ENCODE measurements at regions not wholly inside any gene's neighbourhood (a gene's known extent, or its start where the extent isn't known, plus 50 kb on each side); places are given as distances from the start of the nearest gene placed in this dataset.
"Not testable (repeated sequence)": the region's sequence is repeated elsewhere in the genome, so short reads cannot be mapped to it uniquely, and the experiment has no call there.

GRCh38 chr10:33913194-33913593 is 578.7 kb upstream of the NRP1 start:
- Histone ChIP-seq H2BK120ac (ENCODE audit: low read depth, low read length, poor library complexity, severe bottlenecking) (no peak overlapping the region), H3K79me2 (ENCODE audit: insufficient read depth, low read length) (no peaks in the 10 kb centered on the region), H4K8ac (replicated peaks; ENCODE audit: insufficient read length, low read depth, low read length) (no peak overlapping the region), H3K18ac (ENCODE audit: insufficient read length, low read depth, low read length) (no peak overlapping the region), H3K14ac (ENCODE audit: insufficient read depth, low read length) (no peak overlapping the region), H3K23me2 (ENCODE audit: insufficient read length, low read depth, low read length, poor library complexity, severe bottlenecking) (no peaks in the 10 kb centered on the region), H2BK12ac (ENCODE audit: insufficient read length, low read depth, low read length) (no peak overlapping the region), H3K4me2 (ENCODE audit: insufficient read depth, insufficient read length, low read length) (no peak overlapping the region), H3K23ac (ENCODE audit: insufficient read length, low read depth, low read length) (no peak overlapping the region), H3K9me3 (ENCODE audit: control insufficient read depth, low read depth, low read length) (no peaks in the 10 kb centered on the region), H3K9ac (ENCODE audit: extremely low read depth, insufficient read length, low read length) (no peak overlapping the region), H2BK15ac (ENCODE audit: low read depth, low read length) (no peak overlapping the region), H4K91ac (ENCODE audit: insufficient read length, low read depth, low read length) (no peak overlapping the region), H2AK5ac (ENCODE audit: insufficient read length, low read length) (no peak overlapping the region), H3K4ac (ENCODE audit: low read depth, low read length) (no peak overlapping the region), H2AFZ (ENCODE audit: low read length) (no peak overlapping the region), H4K5ac (ENCODE audit: insufficient read length, low read depth, low read length) (no peak overlapping the region), H3K27ac (ENCODE audit: insufficient read length, low read depth, low read length) (no peak overlapping the region), H4K20me1 (ENCODE audit: control insufficient read depth, insufficient read depth, insufficient read length) (no peaks in the 10 kb centered on the region), H2BK20ac (ENCODE audit: low read depth, low read length, poor library complexity, severe bottlenecking) (no peak overlapping the region), H3T11ph (ENCODE audit: low read length) (no peak overlapping the region), H2BK5ac (ENCODE audit: insufficient read length, low read length) (no peak overlapping the region), H3K56ac (ENCODE audit: insufficient read length, low read depth, low read length) (no peak overlapping the region), H3K79me1 (ENCODE audit: insufficient read depth, low read depth, low read length, poor library complexity, severe bottlenecking) (no peaks in the 10 kb centered on the region), H3K4me1 (ENCODE audit: insufficient read depth, low read length) (no peaks in the 10 kb centered on the region), H3K27me3 (ENCODE audit: insufficient read depth, low read length) (no peaks in the 10 kb centered on the region)
- Mint-ChIP-seq H3K4me1 (no peaks in the 10 kb centered on the region), H3K36me3 (ENCODE audit: insufficient read depth in 1 of 3, low read depth in 3 of 3) (no peaks in the 10 kb centered on the region), H3K9me3 (no peaks in the 10 kb centered on the region), H3K27ac (no peak overlapping the region), H3K4me3 (no peak overlapping the region), H3K27me3 (ENCODE audit: low read depth) (no peaks in the 10 kb centered on the region; the same call in 1 of the 2 replicates)
- WGBS (ENCODE audit: extremely low coverage, insufficient read length, low lambda C conversion rate): no CpG with 5 or more reads among the region's 3 CpGs
- no peak for TF ChIP-seq CTCF (conservative IDR thresholded peaks at IDR 0.05)
- DNase-seq: no peak

DNA sequence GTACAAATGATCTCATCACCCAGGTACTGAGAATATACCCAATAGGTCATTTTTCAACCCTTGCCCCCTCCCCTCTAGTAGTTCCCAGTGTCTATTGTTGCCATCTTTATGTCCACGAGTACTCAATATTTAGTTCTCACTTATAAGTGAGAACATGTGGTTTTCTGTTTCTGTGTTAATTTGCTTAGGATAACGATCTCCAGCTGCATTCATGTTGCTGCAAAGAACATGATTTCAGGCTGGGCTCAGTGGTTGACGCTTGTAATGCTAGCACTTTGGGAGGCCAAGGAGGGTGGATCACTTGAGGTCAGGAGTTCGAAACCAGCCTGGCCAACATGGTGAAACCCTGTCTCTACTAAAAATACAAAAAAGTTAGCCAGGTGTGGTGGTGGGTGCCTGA is 575.0 kb upstream of the NRP1 start:
- H3K4me1 Mint-ChIP-seq; H3K4me2 ChIP-seq (ENCODE audit: insufficient read depth, insufficient read length, low read length): not testable (repeated sequence)

More for the DNA sequence above, 575.0 kb upstream of the NRP1 start:
- not testable (repeated sequence) for H2BK15ac ChIP-seq (ENCODE audit: low read depth, low read length); H3K27me3 ChIP-seq (ENCODE audit: insufficient read depth, low read length); H2AFZ ChIP-seq (ENCODE audit: low read length); H3K27ac ChIP-seq (ENCODE audit: insufficient read length, low read depth, low read length); H3K56ac ChIP-seq (ENCODE audit: insufficient read length, low read depth, low read length); H3K14ac ChIP-seq (ENCODE audit: insufficient read depth, low read length); H3K23me2 ChIP-seq (ENCODE audit: insufficient read length, low read depth, low read length, poor library complexity, severe bottlenecking); H2AK5ac ChIP-seq (ENCODE audit: insufficient read length, low read length); H3K9me3 ChIP-seq (ENCODE audit: control insufficient read depth, low read depth, low read length); H4K5ac ChIP-seq (ENCODE audit: insufficient read length, low read depth, low read length); H3K9ac ChIP-seq (ENCODE audit: extremely low read depth, insufficient read length, low read length); DNase-seq; H3K18ac ChIP-seq (ENCODE audit: insufficient read length, low read depth, low read length); H4K20me1 ChIP-seq (ENCODE audit: control insufficient read depth, insufficient read depth, insufficient read length); H2BK12ac ChIP-seq (ENCODE audit: insufficient read length, low read depth, low read length); H3K79me1 ChIP-seq (ENCODE audit: insufficient read depth, low read depth, low read length, poor library complexity, severe bottlenecking); H3K36me3 Mint-ChIP-seq (ENCODE audit: insufficient read depth in 1 of 3, low read depth in 3 of 3); H4K91ac ChIP-seq (ENCODE audit: insufficient read length, low read depth, low read length); H3K4ac ChIP-seq (ENCODE audit: low read depth, low read length); H3T11ph ChIP-seq (ENCODE audit: low read length); H4K8ac ChIP-seq (replicated peaks; ENCODE audit: insufficient read length, low read depth, low read length); H3K4me1 ChIP-seq (ENCODE audit: insufficient read depth, low read length); H2BK5ac ChIP-seq (ENCODE audit: insufficient read length, low read length); H2BK120ac ChIP-seq (ENCODE audit: low read depth, low read length, poor library complexity, severe bottlenecking); H3K23ac ChIP-seq (ENCODE audit: insufficient read length, low read depth, low read length); H3K27ac Mint-ChIP-seq; H3K9me3 Mint-ChIP-seq; H3K4me3 Mint-ChIP-seq; H2BK20ac ChIP-seq (ENCODE audit: low read depth, low read length, poor library complexity, severe bottlenecking); H3K79me2 ChIP-seq (ENCODE audit: insufficient read depth, low read length); H3K27me3 Mint-ChIP-seq (ENCODE audit: low read depth)
- no CpG with 5 or more reads among the region's 4 CpGs for WGBS (ENCODE audit: extremely low coverage, insufficient read length, low lambda C conversion rate)

Data from H9 (cell line).